Endothelial cell of umbilical vein (primary cell): ENCODE measurements at regions not wholly inside any gene's neighbourhood (a gene's known extent, or its start where the extent isn't known, plus 50 kb on each side); places are given as distances from the start of the nearest gene placed in this dataset.

Experiments used
- BruUV-seq: library from RNA; stranded (reverse); fragments of 400-500 nt; replicated peaks from 2 replicates; lab custom pipeline; 2021; lab: Mats Ljungman, UMichigan
- CTCF ChIA-PET: fragments of 300-600, 350-600 bp; sonication (Branson Sonifier 250); formaldehyde crosslinking; loops from one replicate; lab custom pipeline; 2021; ENCODE audit warnings: antibody characterized with exemption, inconsistent platforms; lab: Charles Lee
- POLR2A ChIA-PET: fragments of 300-600, 350-600 bp; sonication (Branson Sonifier 250); formaldehyde crosslinking; loops from one replicate; lab custom pipeline; 2021; ENCODE audit warnings: antibody characterized with exemption, inconsistent platforms; lab: Charles Lee
- DNase-seq: peaks from one replicate; pipeline ENCODE4 v3.0.0-alpha.2; 2011; ENCODE audit warnings: low read depth, low spot score
- FAIRE-seq: peaks from 2 replicates; lab custom pipeline; 2011; peaks lifted over from hg19 to GRCh38; lab: Jason Lieb, UNC
- H2AFZ ChIP-seq: 2 replicates; pipeline ENCODE4 v1.6.0; 2012; ENCODE audit warnings: low read depth, low read length, control low read depth, inconsistent platforms
- H3K27ac ChIP-seq: 2 replicates; pipeline ENCODE4 v1.5.1; 2011; ENCODE audit warnings: low read depth, mild to moderate bottlenecking, control low read depth, low read length, moderate library complexity; ENCODE audit not compliant: insufficient read depth
- H3K27me3 ChIP-seq, 2 experiments: 2 replicates each; pipeline versions ENCODE4 v1.6.0 to v1.6.1; 2011; ENCODE audit warnings: low read length in 2 of 2, mixed read lengths in 1 of 2; ENCODE audit not compliant: control insufficient read depth in 2 of 2, insufficient read depth in 2 of 2
- H3K36me3 ChIP-seq, 2 experiments: 2 replicates in 1 of 2; 3 replicates in 1 of 2; pipeline ENCODE4 v1.5.1; 2011; ENCODE audit warnings: low read length in 2 of 2, mild to moderate bottlenecking in 1 of 2, moderate library complexity in 1 of 2; ENCODE audit not compliant: control insufficient read depth in 2 of 2, insufficient read depth in 2 of 2; ENCODE audit errors: extremely low read depth in 1 of 2
- H3K4me1 ChIP-seq: 3 replicates; pipeline ENCODE4 v1.5.1; 2011; ENCODE audit warnings: mild to moderate bottlenecking, low read length; ENCODE audit not compliant: control insufficient read depth, insufficient read depth; ENCODE audit errors: extremely low read depth
- H3K4me2 ChIP-seq: 2 replicates; pipeline ENCODE4 v1.6.1; 2011; ENCODE audit warnings: low read length, control low read depth, mixed read lengths; ENCODE audit not compliant: insufficient read depth
- H3K4me3 ChIP-seq, 3 experiments: fragments of 200-600 bp in 1 of 3; sonication (generic), shearing (Covaris generic) in 1 of 3; replicated peaks in 1 of 3; 2 replicates each; pipeline ENCODE4 v1.5.1; 2011 to 2016; ENCODE audit warnings: control low read depth in 3 of 3, low read length in 3 of 3, mild to moderate bottlenecking in 2 of 3, inconsistent platforms in 1 of 3, low read depth in 1 of 3, moderate library complexity in 1 of 3; ENCODE audit not compliant: insufficient read depth in 1 of 3
- H3K79me2 ChIP-seq: 2 replicates; pipeline ENCODE4 v1.6.0; 2012; ENCODE audit warnings: low read length, inconsistent platforms; ENCODE audit not compliant: control insufficient read depth, insufficient read depth
- H3K9ac ChIP-seq: replicated peaks from 2 replicates; pipeline ENCODE3; 2011; ENCODE audit warnings: low read length, control low read depth; ENCODE audit not compliant: insufficient read depth; ENCODE audit errors: extremely low read depth
- H3K9me1 ChIP-seq: replicated peaks from 3 replicates; pipeline ENCODE4 v1.6.0; 2011; ENCODE audit warnings: mild to moderate bottlenecking, low read length; ENCODE audit not compliant: control insufficient read depth, insufficient read depth; ENCODE audit errors: extremely low read depth
- H3K9me3 ChIP-seq: replicated peaks from 2 replicates; pipeline ENCODE4 v1.5.1; 2012; ENCODE audit warnings: low read length, inconsistent platforms; ENCODE audit not compliant: control insufficient read depth, insufficient read depth
- H4K20me1 ChIP-seq: replicated peaks from 2 replicates; pipeline ENCODE3; 2011; ENCODE audit warnings: mild to moderate bottlenecking, low read length; ENCODE audit not compliant: control insufficient read depth, insufficient read depth; ENCODE audit errors: extremely low read depth
- EZH2 ChIP-seq: IDR thresholded peaks from 2 replicates; pipeline ENCODE4 v1.6.1; 2012; ENCODE audit warnings: borderline replicate concordance, low read depth, mild to moderate bottlenecking, moderate library complexity, low read length, inconsistent platforms; ENCODE audit not compliant: severe bottlenecking
- FOS ChIP-seq: IDR thresholded peaks from 2 replicates; pipeline ENCODE4 v1.6.1; 2011; ENCODE audit warnings: mild to moderate bottlenecking, low read length, moderate library complexity, borderline replicate concordance; ENCODE audit not compliant: insufficient read depth
- GATA2 ChIP-seq: IDR thresholded peaks from 2 replicates; pipeline ENCODE4 v1.7.0; 2011; ENCODE audit warnings: low read depth, mild to moderate bottlenecking, moderate library complexity, mixed read lengths, low read length; ENCODE audit not compliant: insufficient read length, insufficient read depth
- JUN ChIP-seq: IDR thresholded peaks from 2 replicates; pipeline ENCODE4 v1.6.1; 2011; ENCODE audit warnings: borderline replicate concordance, low read depth; ENCODE audit not compliant: insufficient read length, insufficient read depth
- MYC ChIP-seq: IDR thresholded peaks from one replicate; pipeline ENCODE4 v1.6.1; 2011; ENCODE audit warnings: mild to moderate bottlenecking, low read depth, low read length
- POLR2A ChIP-seq: IDR thresholded peaks from 2 replicates; pipeline ENCODE4 v1.6.1; 2012; ENCODE audit warnings: low read depth, mild to moderate bottlenecking, control low read depth, low read length
- POLR2AphosphoS5 ChIP-seq: IDR thresholded peaks from 2 replicates; pipeline ENCODE4 v1.6.1; 2012; ENCODE audit warnings: low read depth, mild to moderate bottlenecking, control low read depth, low read length, moderate library complexity; ENCODE audit not compliant: insufficient read depth
- dilution Hi-C: fragments of 300-500 bp; cut with MboI; formaldehyde crosslinking; loops from one replicate; pipeline ENCODE4 v1.15.0; 2019; ENCODE audit warnings: low sequenced_read_pairs; ENCODE audit not compliant: extremely low pct_ligation_motif_present
- intact Hi-C: fragments of 100-400 bp; cut with micrococcal nuclease; formaldehyde crosslinking; loops from one replicate; pipeline ENCODE4 v1.10.0; 2022
- TF ChIP-seq, protein P1 (sequence below), 2 donors: IDR thresholded peaks; 1 replicate in 1 of 2; 2 replicates in 1 of 2; pipeline ENCODE4 v1.5.1; 2011; ENCODE audit warnings: low read length in 2 of 2, mild to moderate bottlenecking in 2 of 2, moderate library complexity in 2 of 2, control low read depth in 1 of 2, inconsistent platforms in 1 of 2, low read depth in 1 of 2; ENCODE audit not compliant: insufficient read depth in 1 of 2; ENCODE audit errors: extremely low read depth in 1 of 2
- TF ChIP-seq, protein P2 (sequence below): IDR thresholded peaks from 2 replicates; pipeline ENCODE4 v1.6.1; 2011; ENCODE audit not compliant: insufficient read depth, insufficient read length

DNA sequence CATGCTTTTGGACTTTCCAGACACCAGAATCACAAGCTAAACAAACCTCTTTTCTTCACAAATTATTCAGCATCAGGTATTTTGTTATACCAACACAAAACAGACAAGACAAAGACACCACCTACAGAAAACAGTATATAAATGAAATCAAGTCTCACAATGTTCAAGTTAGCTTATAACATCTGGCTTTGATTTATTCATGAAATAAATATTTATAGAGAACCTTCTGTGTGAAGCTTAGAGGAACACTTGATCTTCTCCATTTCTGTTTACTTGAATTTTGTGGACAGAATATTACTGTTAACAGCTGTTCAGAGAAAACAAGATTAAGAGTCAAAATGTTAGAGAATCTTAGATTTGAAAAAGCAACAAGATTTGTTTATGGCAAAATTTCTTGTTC is 137.4 kb upstream of the PRR16 start:
- no peaks in the 10 kb centered on the region for H4K20me1 ChIP-seq
- H3K79me2 ChIP-seq = no peaks in the 10 kb centered on the region
- no peaks in the 10 kb centered on the region for H3K36me3 ChIP-seq
- no peak overlapping the region for H3K27ac ChIP-seq
- H3K9me1 ChIP-seq = no peaks in the 10 kb centered on the region
- POLR2A ChIA-PET = no interaction called here
- no peak overlapping the region for H3K4me3 ChIP-seq
- H3K9ac ChIP-seq = no peak overlapping the region
- no TSS peak for BruUV-seq
- no peaks in the 10 kb centered on the region for H3K27me3 ChIP-seq
- DNase-seq = no peak
- TF ChIP-seq, protein P1, sequence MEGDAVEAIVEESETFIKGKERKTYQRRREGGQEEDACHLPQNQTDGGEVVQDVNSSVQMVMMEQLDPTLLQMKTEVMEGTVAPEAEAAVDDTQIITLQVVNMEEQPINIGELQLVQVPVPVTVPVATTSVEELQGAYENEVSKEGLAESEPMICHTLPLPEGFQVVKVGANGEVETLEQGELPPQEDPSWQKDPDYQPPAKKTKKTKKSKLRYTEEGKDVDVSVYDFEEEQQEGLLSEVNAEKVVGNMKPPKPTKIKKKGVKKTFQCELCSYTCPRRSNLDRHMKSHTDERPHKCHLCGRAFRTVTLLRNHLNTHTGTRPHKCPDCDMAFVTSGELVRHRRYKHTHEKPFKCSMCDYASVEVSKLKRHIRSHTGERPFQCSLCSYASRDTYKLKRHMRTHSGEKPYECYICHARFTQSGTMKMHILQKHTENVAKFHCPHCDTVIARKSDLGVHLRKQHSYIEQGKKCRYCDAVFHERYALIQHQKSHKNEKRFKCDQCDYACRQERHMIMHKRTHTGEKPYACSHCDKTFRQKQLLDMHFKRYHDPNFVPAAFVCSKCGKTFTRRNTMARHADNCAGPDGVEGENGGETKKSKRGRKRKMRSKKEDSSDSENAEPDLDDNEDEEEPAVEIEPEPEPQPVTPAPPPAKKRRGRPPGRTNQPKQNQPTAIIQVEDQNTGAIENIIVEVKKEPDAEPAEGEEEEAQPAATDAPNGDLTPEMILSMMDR (IDR thresholded peaks at IDR 0.05; ENCODE audit: extremely low read depth in 1 of 2, insufficient read depth in 1 of 2, low read depth in 1 of 2, low read length in 2 of 2) = no peak
- TF ChIP-seq, protein P2, sequence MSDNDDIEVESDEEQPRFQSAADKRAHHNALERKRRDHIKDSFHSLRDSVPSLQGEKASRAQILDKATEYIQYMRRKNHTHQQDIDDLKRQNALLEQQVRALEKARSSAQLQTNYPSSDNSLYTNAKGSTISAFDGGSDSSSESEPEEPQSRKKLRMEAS = no peak
- TF ChIP-seq GATA2 (no peak), EZH2 (no peak), POLR2A (no peak), JUN (no peak), FOS (no peak), POLR2AphosphoS5 (no peak), MYC (no peak)
- H3K4me1 ChIP-seq = no peaks in the 10 kb centered on the region
- intact Hi-C loops = loop anchor here (5.0 kb wide), 1 partner anchor 121 kb away; no protein-coding TSS in a partner anchor
- no peaks in the 10 kb centered on the region for H3K9me3 ChIP-seq
- CTCF ChIA-PET = interaction anchor here (1.1 kb wide), 1 partner anchor 119 kb away, joined by 3 read pairs; no protein-coding TSS in a partner anchor
- FAIRE-seq = no peak
- H3K4me2 ChIP-seq = no peak overlapping the region
- no peak overlapping the region for H2AFZ ChIP-seq
- dilution Hi-C loops = no loop called here
